ENCODE measurements at regions not wholly inside any gene's neighbourhood (a gene's known extent, or its start where the extent isn't known, plus 50 kb on each side); places are given as distances from the start of the nearest gene placed in this dataset.
A peak's percentile ranks its signal among the peaks of the same experiment; 100 is the strongest.
"Not testable (repeated sequence)": the region's sequence is repeated elsewhere in the genome, so short reads cannot be mapped to it uniquely, and the experiment has no call there.

GRCh38 chr14:106578481-106578880 is 1052.1 kb downstream of the TMEM121 start:
- H3K27ac ChIP-seq, result no peak overlapping the region
- no peaks in the 10 kb centered on the region for H3K36me3 ChIP-seq
- 74 to 80% (median 77%) methylated on average over 10 to 11 of the region's 11 CpGs for WGBS, 5 donors
- TF ChIP-seq POLR2A (IDR thresholded peaks at IDR 0.05) (no peak), EP300 (IDR thresholded peaks at IDR 0.05) (no peak), CTCF (IDR thresholded peaks at IDR 0.05) (no peak), POLR2AphosphoS5 (IDR thresholded peaks at IDR 0.05) (no peak)
- no peak overlapping the region for H3K4me3 ChIP-seq
- H3K27me3 ChIP-seq, result peaks cover 0 to 25% (median 0%) of the 10 kb centered on the region in 3 donors
- intact Hi-C loops (cut with DNase I; ENCODE audit: low total_unique reads), result no loop called here
- H3K4me1 ChIP-seq, result no peaks in the 10 kb centered on the region
- H3K9me3 ChIP-seq, result no peaks in the 10 kb centered on the region
- DNase-seq, result no peak

- DNase-seq, result no peak
- H3K27me3 ChIP-seq, result peaks cover 0 to 25% (median 0%) of the 10 kb centered on the region in 3 donors
- no peak overlapping the region for H3K27ac ChIP-seq
- H3K36me3 ChIP-seq, result no peaks in the 10 kb centered on the region
- intact Hi-C loops (cut with DNase I; ENCODE audit: low total_unique reads), result no loop called here
- TF ChIP-seq POLR2AphosphoS5 (IDR thresholded peaks at IDR 0.05) (no peak), EP300 (IDR thresholded peaks at IDR 0.05) (no peak), POLR2A (IDR thresholded peaks at IDR 0.05) (no peak), CTCF (IDR thresholded peaks at IDR 0.05) (no peak)
- H3K4me1 ChIP-seq, result no peaks in the 10 kb centered on the region
- H3K9me3 ChIP-seq, result no peaks in the 10 kb centered on the region
- H3K4me3 ChIP-seq, result no peak overlapping the region
- WGBS, 5 donors, result 65 to 72% (median 69%) methylated on average over 4 to 6 of the region's 6 CpGs
Measured at GRCh38 chr14:106579084-106579483, 1052.7 kb downstream of the TMEM121 start.

- H3K9me3 ChIP-seq, result no peaks in the 10 kb centered on the region
- H3K36me3 ChIP-seq, result no peaks in the 10 kb centered on the region
- no peaks in the 10 kb centered on the region for H3K4me1 ChIP-seq
- peaks cover 0 to 15% (median 0%) of the 10 kb centered on the region in 3 donors for H3K27me3 ChIP-seq
- no peak overlapping the region for H3K4me3 ChIP-seq
- 48 to 70% (median 62%) methylated on average over 9 of the region's 9 CpGs for WGBS, 5 donors
- TF ChIP-seq EP300 (IDR thresholded peaks at IDR 0.05), result no peak
- no peak for TF ChIP-seq CTCF (IDR thresholded peaks at IDR 0.05)
- TF ChIP-seq POLR2A (IDR thresholded peaks at IDR 0.05), result no peak
- TF ChIP-seq POLR2AphosphoS5 (IDR thresholded peaks at IDR 0.05), result no peak
- intact Hi-C loops (cut with DNase I; ENCODE audit: low total_unique reads), result no loop called here
- no peak for DNase-seq
- H3K27ac ChIP-seq, result no peak overlapping the region
Measured at GRCh38 chr14:106585692-106586091, 1059.3 kb downstream of the TMEM121 start.

GRCh38 chr14:106586098-106586704 is 1059.8 kb downstream of the TMEM121 start:
- Histone ChIP-seq H3K36me3 (no peaks in the 10 kb centered on the region), H3K4me3 (no peak overlapping the region), H3K9me3 (no peaks in the 10 kb centered on the region), H3K27me3 (peaks cover 0 to 15% (median 0%) of the 10 kb centered on the region in 3 donors), H3K4me1 (no peaks in the 10 kb centered on the region), H3K27ac (no peak overlapping the region)
- WGBS, 5 donors, result 51 to 63% (median 57%) methylated on average over 8 of the region's 8 CpGs
- DNase-seq, result peak; percentile 17 to 42
- intact Hi-C loops (cut with DNase I; ENCODE audit: low total_unique reads), result no loop called here
- TF ChIP-seq POLR2AphosphoS5 (IDR thresholded peaks at IDR 0.05) (no peak), CTCF (IDR thresholded peaks at IDR 0.05) (peak in 3 of 7 experiments; percentile 7 to 35 (median 27))

- H3K9me3 ChIP-seq; H3K36me3 ChIP-seq; intact Hi-C loops (cut with DNase I; ENCODE audit: low total_unique reads); H3K27ac ChIP-seq; H3K4me1 ChIP-seq; H3K4me3 ChIP-seq; DNase-seq: not testable (repeated sequence)
- WGBS, 5 donors, result 66 to 87% (median 83%) methylated on average over 6 to 7 of the region's 7 CpGs
- peaks cover 0 to 16% (median 0%) of the 10 kb centered on the region in 3 donors for H3K27me3 ChIP-seq
Measured at GRCh38 chr14:106591539-106591938, 1065.2 kb downstream of the TMEM121 start.

GRCh38 chr14:106592115-106592852 is 1065.9 kb downstream of the TMEM121 start:
- H3K27me3 ChIP-seq; intact Hi-C loops (cut with DNase I; ENCODE audit: low total_unique reads); H3K9me3 ChIP-seq; H3K4me3 ChIP-seq; H3K4me1 ChIP-seq; H3K27ac ChIP-seq; DNase-seq; H3K36me3 ChIP-seq: not testable (repeated sequence)
- WGBS, 5 donors, result 53 to 68% (median 67%) methylated on average over 17 to 24 of the region's 24 CpGs

Data from stomach (tissue), 8 donors.